GM13977 (cell line): ENCODE measurements at regions not wholly inside any gene's neighbourhood (a gene's known extent, or its start where the extent isn't known, plus 50 kb on each side); places are given as distances from the start of the nearest gene placed in this dataset.

Source experiments
- DNase-seq: peaks from one replicate; pipeline ENCODE4 v3.0.0; 2012; ENCODE audit warnings: low spot score
- in situ Hi-C: fragments of 300-500 bp; cut with MboI; formaldehyde crosslinking; loops from one replicate; pipeline ENCODE4 v1.12.0; 2022; ENCODE audit warnings: low sequenced_read_pairs, low pct_unique_long_range_greater_than_20kb, mixed read lengths, inconsistent platforms; ENCODE audit not compliant: unreplicated experiment
- TF ChIP-seq, protein P1 (sequence below): IDR thresholded peaks from 2 replicates; pipeline ENCODE4 v1.5.1; 2012; ENCODE audit warnings: mild to moderate bottlenecking, control low read depth; ENCODE audit not compliant: insufficient read depth; ENCODE audit errors: extremely low read depth, missing control alignments

DNA sequence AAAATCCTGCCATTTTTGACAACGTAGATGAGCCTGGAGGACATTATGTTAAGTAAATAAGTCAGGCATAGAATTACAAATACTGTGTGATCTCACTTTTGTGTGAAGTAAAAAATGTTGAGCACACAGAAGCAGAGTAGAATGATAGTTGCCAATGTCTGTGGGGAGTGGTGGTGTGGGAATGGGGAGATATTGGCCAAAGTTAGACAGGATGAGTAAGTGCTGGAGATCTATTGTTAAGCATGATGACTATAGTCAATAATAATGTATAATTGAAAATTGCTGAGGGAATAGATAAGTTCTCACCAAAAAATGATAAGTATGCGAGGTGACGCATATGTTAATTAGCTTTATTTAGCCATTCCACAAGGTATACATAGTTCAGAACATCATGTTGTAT lies 92.0 kb downstream of the GPR85 start:
- no peak for DNase-seq
- in situ Hi-C loops, result no loop called here
- TF ChIP-seq, protein P1, sequence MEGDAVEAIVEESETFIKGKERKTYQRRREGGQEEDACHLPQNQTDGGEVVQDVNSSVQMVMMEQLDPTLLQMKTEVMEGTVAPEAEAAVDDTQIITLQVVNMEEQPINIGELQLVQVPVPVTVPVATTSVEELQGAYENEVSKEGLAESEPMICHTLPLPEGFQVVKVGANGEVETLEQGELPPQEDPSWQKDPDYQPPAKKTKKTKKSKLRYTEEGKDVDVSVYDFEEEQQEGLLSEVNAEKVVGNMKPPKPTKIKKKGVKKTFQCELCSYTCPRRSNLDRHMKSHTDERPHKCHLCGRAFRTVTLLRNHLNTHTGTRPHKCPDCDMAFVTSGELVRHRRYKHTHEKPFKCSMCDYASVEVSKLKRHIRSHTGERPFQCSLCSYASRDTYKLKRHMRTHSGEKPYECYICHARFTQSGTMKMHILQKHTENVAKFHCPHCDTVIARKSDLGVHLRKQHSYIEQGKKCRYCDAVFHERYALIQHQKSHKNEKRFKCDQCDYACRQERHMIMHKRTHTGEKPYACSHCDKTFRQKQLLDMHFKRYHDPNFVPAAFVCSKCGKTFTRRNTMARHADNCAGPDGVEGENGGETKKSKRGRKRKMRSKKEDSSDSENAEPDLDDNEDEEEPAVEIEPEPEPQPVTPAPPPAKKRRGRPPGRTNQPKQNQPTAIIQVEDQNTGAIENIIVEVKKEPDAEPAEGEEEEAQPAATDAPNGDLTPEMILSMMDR, result no peak

DNA sequence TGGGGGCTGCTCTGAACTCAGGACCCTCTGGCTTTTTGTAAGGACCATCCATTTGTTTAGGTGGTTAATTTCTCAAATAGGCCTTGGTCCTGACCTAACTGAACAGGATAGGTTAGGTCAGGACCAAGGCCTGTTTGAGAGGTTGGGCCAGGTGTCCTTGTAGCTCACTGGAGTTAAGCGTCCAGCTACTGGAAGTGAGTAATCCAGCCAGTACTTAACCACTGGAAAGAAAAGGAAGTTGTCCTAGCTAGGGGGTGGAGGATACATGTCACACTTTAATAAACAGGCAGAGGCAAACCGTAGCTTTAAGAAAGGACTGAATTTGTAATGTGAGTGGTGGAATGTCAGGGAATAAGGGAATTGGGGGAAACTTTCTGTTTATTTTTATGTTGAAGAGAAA lies 96.0 kb downstream of the GPR85 start:
- DNase-seq, result no peak
- in situ Hi-C loops, result no loop called here
- TF ChIP-seq, protein P1, result no peak

DNA sequence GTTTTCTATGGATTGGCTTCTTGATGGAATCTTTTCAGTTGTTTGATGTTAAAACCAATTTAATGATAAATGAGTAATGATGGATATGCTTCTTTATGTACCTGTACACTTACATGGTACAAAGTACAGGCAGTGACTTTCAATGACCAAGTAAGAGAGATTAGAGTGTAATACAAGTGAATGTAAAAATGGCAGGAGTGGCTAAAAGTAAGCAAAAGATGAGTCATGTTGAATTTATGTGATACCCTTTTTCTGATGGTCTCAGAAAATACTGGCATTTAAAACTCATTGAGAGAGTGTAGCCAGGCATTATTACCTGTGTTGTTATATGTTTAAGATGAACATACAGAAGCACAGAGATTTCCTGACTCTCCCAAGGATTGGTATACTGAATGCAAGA lies 97.1 kb downstream of the GPR85 start:
- in situ Hi-C loops, result no loop called here
- DNase-seq, result no peak
- TF ChIP-seq, protein P1, result no peak

DNA sequence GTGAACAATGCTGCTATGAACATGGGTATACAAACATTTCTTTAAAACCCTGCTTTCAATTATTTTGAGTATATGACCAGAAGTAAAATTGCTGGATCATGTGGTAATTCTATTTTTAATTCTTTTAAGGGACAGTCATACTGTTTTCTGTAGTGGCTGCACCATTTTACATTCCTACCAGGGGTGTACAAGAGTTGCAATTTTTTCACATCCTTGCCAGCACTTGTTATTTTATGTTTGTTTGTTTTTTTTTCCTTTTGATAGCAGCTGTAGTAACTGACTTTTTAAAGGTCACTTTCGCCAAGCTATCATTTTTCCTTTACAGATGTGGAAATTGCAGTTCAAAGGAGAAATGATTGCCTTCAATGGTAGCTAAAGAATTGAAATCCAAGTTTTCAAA lies 99.5 kb downstream of the GPR85 start:
- DNase-seq, result no peak
- in situ Hi-C loops, result no loop called here
- TF ChIP-seq, protein P1, result no peak

DNA sequence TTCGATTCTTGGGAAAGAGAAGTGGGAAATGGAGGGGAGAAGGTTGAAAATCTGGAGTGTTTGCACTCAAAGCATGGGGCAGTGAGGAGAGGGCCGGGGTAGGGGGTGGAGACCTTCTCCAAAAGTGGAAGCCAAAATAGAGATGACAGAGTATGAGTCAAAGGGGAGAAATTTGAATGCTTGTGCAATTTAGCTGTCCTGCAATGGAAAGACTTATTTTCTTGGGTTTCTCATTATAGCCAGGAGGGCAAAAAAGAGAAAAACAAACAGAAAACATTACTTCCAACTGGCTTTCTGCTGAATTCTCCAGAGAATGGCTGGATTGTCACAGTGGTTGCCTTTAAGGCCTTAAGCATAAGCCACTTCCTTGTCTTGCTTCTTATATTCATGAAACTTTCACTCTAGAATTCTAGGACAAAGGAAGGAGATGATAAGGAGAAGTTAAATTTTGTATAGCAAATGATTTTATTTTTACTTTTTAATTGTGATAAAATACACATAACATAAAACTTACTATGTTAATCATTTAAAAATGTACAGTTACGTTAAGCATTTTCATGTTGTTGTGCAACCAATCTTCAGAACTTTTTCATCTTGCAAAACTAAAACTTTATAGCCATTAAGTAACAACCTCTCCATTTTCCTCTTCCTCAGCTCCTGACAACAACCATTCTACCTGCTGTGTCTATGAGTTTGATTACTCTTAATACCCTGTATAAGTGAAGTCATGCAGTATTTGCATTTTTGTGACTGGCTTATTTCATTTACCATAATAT lies 100.2 kb downstream of the GPR85 start:
- TF ChIP-seq, protein P1, result no peak
- in situ Hi-C loops, result no loop called here
- no peak for DNase-seq

DNA sequence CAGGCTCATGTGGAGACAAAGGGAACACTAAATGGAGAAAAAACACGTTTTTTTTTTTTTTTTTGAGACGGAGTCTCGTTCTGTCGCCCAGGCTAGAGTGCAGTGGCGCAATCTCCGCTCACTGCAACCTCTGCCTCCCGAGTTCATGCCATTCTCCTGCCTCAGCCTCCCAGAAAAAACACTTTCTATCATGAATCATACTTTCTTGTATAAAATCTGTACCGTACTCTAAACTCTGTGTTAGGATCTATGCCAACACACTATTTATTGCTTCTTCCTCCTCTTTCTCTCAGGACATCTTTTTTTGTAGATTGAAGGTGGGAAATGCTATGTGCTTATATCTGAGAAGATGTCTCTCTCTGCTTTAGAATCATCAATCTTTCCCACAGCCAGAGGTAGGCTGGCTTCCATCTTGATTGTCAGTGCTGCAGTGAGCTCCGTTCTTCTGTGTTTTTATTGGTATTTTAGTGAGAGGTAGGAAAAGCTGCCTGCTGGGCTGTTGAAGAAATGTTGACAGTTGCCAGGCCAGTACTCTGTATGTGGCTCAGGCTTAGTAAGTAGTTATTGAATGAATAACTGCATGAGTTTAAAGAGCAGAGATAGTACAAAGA lies 101.1 kb downstream of the GPR85 start:
- no peak for DNase-seq
- in situ Hi-C loops, result no loop called here
- TF ChIP-seq, protein P1, result no peak
